SK-N-SH treated with all-trans-retinoic acid at 6 μM for 48 hours (cell line): ENCODE measurements at regions not wholly inside any gene's neighbourhood (a gene's known extent, or its start where the extent isn't known, plus 50 kb on each side); places are given as distances from the start of the nearest gene placed in this dataset.

Source experiments
- ARNTL ChIP-seq: fragments of 450-650 bp; formaldehyde crosslinking; IDR thresholded peaks from 2 replicates; pipeline ENCODE4 v1.5.0; 2020; ENCODE audit warnings: low read depth, mild to moderate bottlenecking, moderate library complexity, borderline replicate concordance
- BACH2 ChIP-seq: fragments of 250-450 bp; sonication (Bioruptor Pico); IDR thresholded peaks from 2 replicates; pipeline ENCODE4 v1.9.0; 2021; ENCODE audit warnings: mild to moderate bottlenecking, borderline replicate concordance
- ESRRG ChIP-seq: fragments of 250-450 bp; sonication (Bioruptor Pico); IDR thresholded peaks from 2 replicates; pipeline ENCODE4 v1.6.1; 2021; ENCODE audit warnings: mild to moderate bottlenecking
- GLIS3 ChIP-seq: fragments of 250-450 bp; sonication (Bioruptor Pico); IDR thresholded peaks from 2 replicates; pipeline ENCODE4 v1.5.0; 2020; ENCODE audit warnings: mild to moderate bottlenecking, moderate library complexity
- RARB ChIP-seq: fragments of 250-450 bp; sonication (Bioruptor Pico); IDR thresholded peaks from 2 replicates; pipeline ENCODE4 v1.8.0; 2021; ENCODE audit warnings: mild to moderate bottlenecking, moderate library complexity
- SNAI2 ChIP-seq: fragments of 250-450 bp; sonication (Bioruptor Pico); IDR thresholded peaks from 2 replicates; pipeline ENCODE4 v1.5.0; 2020; ENCODE audit warnings: mild to moderate bottlenecking, moderate library complexity
- ZC3H10 ChIP-seq: fragments of 250-450 bp; sonication (Bioruptor Pico); IDR thresholded peaks from 2 replicates; pipeline ENCODE4 v1.5.1; 2021; ENCODE audit warnings: mild to moderate bottlenecking, moderate library complexity
- ZNF8 ChIP-seq: fragments of 450-650 bp; formaldehyde crosslinking; IDR thresholded peaks from 2 replicates; pipeline ENCODE4 v1.5.0; 2020; ENCODE audit warnings: mild to moderate bottlenecking, moderate library complexity
- TF ChIP-seq, protein P1 (sequence below): fragments of 250-450 bp; sonication (Bioruptor Pico); IDR thresholded peaks from 2 replicates; pipeline ENCODE4 v1.8.0; 2021; ENCODE audit warnings: low read depth, mild to moderate bottlenecking, moderate library complexity, borderline replicate concordance
- TF ChIP-seq, protein P2 (sequence below): fragments of 250-450 bp; sonication (Bioruptor Pico); IDR thresholded peaks from 2 replicates; pipeline ENCODE4 v1.8.0; 2020; ENCODE audit warnings: mild to moderate bottlenecking, moderate library complexity, borderline replicate concordance
- TF ChIP-seq, protein P3 (sequence below): fragments of 250-450 bp; sonication (Bioruptor Pico); IDR thresholded peaks from 2 replicates; pipeline ENCODE4 v1.5.1; 2020; ENCODE audit warnings: low read depth, mild to moderate bottlenecking, moderate library complexity

DNA sequence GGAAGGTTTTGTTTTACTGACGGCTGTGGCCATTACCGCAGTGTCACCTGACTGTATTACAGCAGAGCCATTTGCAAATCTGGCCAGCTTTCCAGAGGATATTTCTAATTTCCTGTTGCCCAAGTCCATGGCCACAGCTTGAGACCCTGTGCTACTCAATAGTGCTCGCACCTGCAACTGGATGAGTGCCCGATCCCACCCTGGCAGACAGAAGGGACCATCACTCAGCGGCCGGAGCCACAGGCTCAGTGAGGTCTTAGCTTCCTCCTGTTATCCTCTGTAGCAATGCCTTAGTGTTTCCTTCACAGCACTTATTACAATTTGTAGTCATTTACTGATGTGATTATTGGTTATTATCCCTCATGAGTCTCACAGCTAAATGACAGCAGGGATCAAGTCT is 184.8 kb downstream of the LRRN1 start:
- TF ChIP-seq, protein P1, sequence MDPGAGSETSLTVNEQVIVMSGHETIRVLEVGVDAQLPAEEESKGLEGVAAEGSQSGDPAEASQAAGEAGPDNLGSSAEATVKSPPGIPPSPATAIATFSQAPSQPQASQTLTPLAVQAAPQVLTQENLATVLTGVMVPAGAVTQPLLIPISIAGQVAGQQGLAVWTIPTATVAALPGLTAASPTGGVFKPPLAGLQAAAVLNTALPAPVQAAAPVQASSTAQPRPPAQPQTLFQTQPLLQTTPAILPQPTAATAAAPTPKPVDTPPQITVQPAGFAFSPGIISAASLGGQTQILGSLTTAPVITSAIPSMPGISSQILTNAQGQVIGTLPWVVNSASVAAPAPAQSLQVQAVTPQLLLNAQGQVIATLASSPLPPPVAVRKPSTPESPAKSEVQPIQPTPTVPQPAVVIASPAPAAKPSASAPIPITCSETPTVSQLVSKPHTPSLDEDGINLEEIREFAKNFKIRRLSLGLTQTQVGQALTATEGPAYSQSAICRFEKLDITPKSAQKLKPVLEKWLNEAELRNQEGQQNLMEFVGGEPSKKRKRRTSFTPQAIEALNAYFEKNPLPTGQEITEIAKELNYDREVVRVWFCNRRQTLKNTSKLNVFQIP (CRISPR knock-in tag): no peak
- TF ChIP-seq ESRRG (CRISPR knock-in tag): no peak
- no peak for TF ChIP-seq ARNTL (CRISPR knock-in tag)
- no peak for TF ChIP-seq BACH2 (CRISPR knock-in tag)
- TF ChIP-seq SNAI2 (CRISPR knock-in tag): no peak
- TF ChIP-seq, protein P2, sequence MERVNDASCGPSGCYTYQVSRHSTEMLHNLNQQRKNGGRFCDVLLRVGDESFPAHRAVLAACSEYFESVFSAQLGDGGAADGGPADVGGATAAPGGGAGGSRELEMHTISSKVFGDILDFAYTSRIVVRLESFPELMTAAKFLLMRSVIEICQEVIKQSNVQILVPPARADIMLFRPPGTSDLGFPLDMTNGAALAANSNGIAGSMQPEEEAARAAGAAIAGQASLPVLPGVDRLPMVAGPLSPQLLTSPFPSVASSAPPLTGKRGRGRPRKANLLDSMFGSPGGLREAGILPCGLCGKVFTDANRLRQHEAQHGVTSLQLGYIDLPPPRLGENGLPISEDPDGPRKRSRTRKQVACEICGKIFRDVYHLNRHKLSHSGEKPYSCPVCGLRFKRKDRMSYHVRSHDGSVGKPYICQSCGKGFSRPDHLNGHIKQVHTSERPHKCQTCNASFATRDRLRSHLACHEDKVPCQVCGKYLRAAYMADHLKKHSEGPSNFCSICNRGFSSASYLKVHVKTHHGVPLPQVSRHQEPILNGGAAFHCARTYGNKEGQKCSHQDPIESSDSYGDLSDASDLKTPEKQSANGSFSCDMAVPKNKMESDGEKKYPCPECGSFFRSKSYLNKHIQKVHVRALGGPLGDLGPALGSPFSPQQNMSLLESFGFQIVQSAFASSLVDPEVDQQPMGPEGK (CRISPR knock-in tag): no peak
- no peak for TF ChIP-seq GLIS3 (CRISPR knock-in tag)
- TF ChIP-seq, protein P3, sequence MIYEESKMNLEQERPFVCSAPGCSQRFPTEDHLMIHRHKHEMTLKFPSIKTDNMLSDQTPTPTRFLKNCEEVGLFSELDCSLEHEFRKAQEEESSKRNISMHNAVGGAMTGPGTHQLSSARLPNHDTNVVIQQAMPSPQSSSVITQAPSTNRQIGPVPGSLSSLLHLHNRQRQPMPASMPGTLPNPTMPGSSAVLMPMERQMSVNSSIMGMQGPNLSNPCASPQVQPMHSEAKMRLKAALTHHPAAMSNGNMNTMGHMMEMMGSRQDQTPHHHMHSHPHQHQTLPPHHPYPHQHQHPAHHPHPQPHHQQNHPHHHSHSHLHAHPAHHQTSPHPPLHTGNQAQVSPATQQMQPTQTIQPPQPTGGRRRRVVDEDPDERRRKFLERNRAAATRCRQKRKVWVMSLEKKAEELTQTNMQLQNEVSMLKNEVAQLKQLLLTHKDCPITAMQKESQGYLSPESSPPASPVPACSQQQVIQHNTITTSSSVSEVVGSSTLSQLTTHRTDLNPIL (CRISPR knock-in tag): no peak
- TF ChIP-seq ZNF8 (CRISPR knock-in tag): no peak
- no peak for TF ChIP-seq ZC3H10 (CRISPR knock-in tag)
- TF ChIP-seq RARB (CRISPR knock-in tag): no peak
